ENCODE measurements at regions not wholly inside any gene's neighbourhood (a gene's known extent, or its start where the extent isn't known, plus 50 kb on each side); places are given as distances from the start of the nearest gene placed in this dataset.

GRCh38 chr1:163443863-163444262 is 122.1 kb downstream of the NUF2 start:
- H3K4me3 ChIP-seq: no peak overlapping the region
- no peaks in the 10 kb centered on the region for H3K36me3 ChIP-seq
- TF ChIP-seq POLR2AphosphoS5 (IDR thresholded peaks at IDR 0.05) (no peak), POLR2A (IDR thresholded peaks at IDR 0.05; ENCODE audit: low read depth) (no peak), CTCF (IDR thresholded peaks at IDR 0.05) (no peak), EP300 (IDR thresholded peaks at IDR 0.05) (no peak)
- H3K4me1 ChIP-seq: peaks cover 0 to 3% (median 0%) of the 10 kb centered on the region in 4 donors
- no peaks in the 10 kb centered on the region for H3K9me3 ChIP-seq
- no peak overlapping the region for H3K27ac ChIP-seq (replicated peaks in 1 of 4)
- intact Hi-C loops (cut with DNase I): no loop called here
- no peaks in the 10 kb centered on the region for H3K27me3 ChIP-seq
- no peak for DNase-seq (ENCODE audit: extremely low spot score)
- 77% methylated on average over 4 of the region's 4 CpGs for WGBS

GRCh38 chr1:163444665-163445064 is 122.9 kb downstream of the NUF2 start:
- 61% methylated on average over 2 of the region's 2 CpGs for WGBS
- H3K4me1 ChIP-seq: peaks cover 0 to 2% (median 0%) of the 10 kb centered on the region in 4 donors
- no peak for DNase-seq (ENCODE audit: extremely low spot score)
- no peak overlapping the region for H3K4me3 ChIP-seq
- H3K36me3 ChIP-seq: no peaks in the 10 kb centered on the region
- intact Hi-C loops (cut with DNase I): no loop called here
- H3K27me3 ChIP-seq: no peaks in the 10 kb centered on the region
- no peaks in the 10 kb centered on the region for H3K9me3 ChIP-seq
- H3K27ac ChIP-seq (replicated peaks in 1 of 4): no peak overlapping the region
- TF ChIP-seq POLR2A (IDR thresholded peaks at IDR 0.05; ENCODE audit: low read depth) (no peak), EP300 (IDR thresholded peaks at IDR 0.05) (no peak), POLR2AphosphoS5 (IDR thresholded peaks at IDR 0.05) (no peak), CTCF (IDR thresholded peaks at IDR 0.05) (no peak)

DNA sequence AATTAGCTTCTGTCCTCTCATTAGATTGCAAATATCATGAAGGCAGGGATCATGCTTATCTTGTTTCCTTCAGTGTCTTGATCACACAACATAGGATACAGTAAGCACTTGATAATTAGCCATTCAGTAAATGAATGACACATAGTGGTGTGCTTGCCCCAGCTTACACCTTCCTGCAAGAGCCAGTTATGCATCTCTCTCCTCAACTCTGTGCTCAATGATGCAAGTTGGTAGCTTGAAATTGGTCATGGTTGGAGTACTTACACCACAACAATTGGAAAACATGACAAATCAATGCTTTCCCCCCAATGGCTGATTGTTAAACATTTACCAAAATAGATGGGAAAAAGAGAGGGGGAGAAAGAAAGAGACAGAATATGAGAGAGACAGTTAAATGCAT is 129.2 kb downstream of the NUF2 start:
- no peaks in the 10 kb centered on the region for H3K36me3 ChIP-seq
- H3K4me1 ChIP-seq: no peaks in the 10 kb centered on the region
- no peaks in the 10 kb centered on the region for H3K9me3 ChIP-seq
- H3K4me3 ChIP-seq: no peak overlapping the region
- DNase-seq (ENCODE audit: extremely low spot score): peak; percentile 12
- TF ChIP-seq CTCF (IDR thresholded peaks at IDR 0.05) (no peak), POLR2AphosphoS5 (IDR thresholded peaks at IDR 0.05) (no peak), EP300 (IDR thresholded peaks at IDR 0.05) (no peak), POLR2A (IDR thresholded peaks at IDR 0.05; ENCODE audit: low read depth) (no peak)
- intact Hi-C loops (cut with DNase I): no loop called here
- H3K27ac ChIP-seq (replicated peaks in 1 of 4): no peak overlapping the region
- H3K27me3 ChIP-seq: no peaks in the 10 kb centered on the region

- H3K27ac ChIP-seq (replicated peaks in 1 of 4): no peak overlapping the region
- no peak for DNase-seq (ENCODE audit: extremely low spot score)
- no peak for TF ChIP-seq POLR2AphosphoS5 (IDR thresholded peaks at IDR 0.05)
- no peak for TF ChIP-seq CTCF (IDR thresholded peaks at IDR 0.05)
- no peak for TF ChIP-seq POLR2A (IDR thresholded peaks at IDR 0.05; ENCODE audit: low read depth)
- TF ChIP-seq EP300 (IDR thresholded peaks at IDR 0.05): no peak
- H3K9me3 ChIP-seq: no peaks in the 10 kb centered on the region
- WGBS: 88% methylated on average over 4 of the region's 4 CpGs
- H3K27me3 ChIP-seq: no peaks in the 10 kb centered on the region
- no peaks in the 10 kb centered on the region for H3K36me3 ChIP-seq
- intact Hi-C loops (cut with DNase I): no loop called here
- no peak overlapping the region for H3K4me3 ChIP-seq
- no peaks in the 10 kb centered on the region for H3K4me1 ChIP-seq
Observed at GRCh38 chr1:163459539-163459938, 137.8 kb downstream of the NUF2 start.

DNA sequence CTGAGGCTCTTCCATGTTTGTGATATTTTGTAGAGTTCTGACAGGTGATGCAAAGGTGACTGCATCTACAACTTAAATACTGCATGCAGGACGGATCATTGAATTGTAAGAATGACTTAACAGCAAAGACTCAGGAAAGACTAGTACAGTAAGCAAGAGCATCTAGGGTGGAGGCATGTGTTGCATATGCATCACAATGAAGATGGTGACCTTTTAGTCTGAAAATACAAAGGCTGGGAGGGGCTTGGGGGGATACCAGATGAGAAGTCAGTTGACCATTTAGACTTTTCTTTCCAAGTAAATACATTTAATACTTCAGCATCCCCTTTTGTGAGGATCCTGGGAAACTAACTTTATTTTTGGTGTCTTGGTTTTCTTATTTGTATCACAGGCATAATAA is 145.5 kb downstream of the NUF2 start:
- Histone ChIP-seq H3K4me1 (peaks cover 0 to 9% (median 2%) of the 10 kb centered on the region in 4 donors), H3K27me3 (no peaks in the 10 kb centered on the region), H3K36me3 (no peaks in the 10 kb centered on the region), H3K27ac (replicated peaks in 1 of 4) (no peak overlapping the region), H3K9me3 (no peaks in the 10 kb centered on the region), H3K4me3 (no peak overlapping the region)
- intact Hi-C loops (cut with DNase I): no loop called here
- DNase-seq (ENCODE audit: extremely low spot score): no peak
- no peak for TF ChIP-seq POLR2AphosphoS5 (IDR thresholded peaks at IDR 0.05)
- TF ChIP-seq EP300 (IDR thresholded peaks at IDR 0.05): no peak
- no peak for TF ChIP-seq POLR2A (IDR thresholded peaks at IDR 0.05; ENCODE audit: low read depth)
- TF ChIP-seq CTCF (IDR thresholded peaks at IDR 0.05): no peak
- WGBS: 83% methylated on average over 1 of the region's 1 CpG
